ENCODE measurements at regions not wholly inside any gene's neighbourhood (a gene's known extent, or its start where the extent isn't known, plus 50 kb on each side); places are given as distances from the start of the nearest gene placed in this dataset.

GRCh38 chr3:139243710-139244109 lies 100.1 kb upstream of the MRPS22 start:
- DNase-seq, result no peak

- no peak for DNase-seq
Measured at GRCh38 chr3:139248593-139249255, 95.1 kb upstream of the MRPS22 start.

GRCh38 chr3:139251529-139251928 lies 92.3 kb upstream of the MRPS22 start:
- peak; percentile 58 for DNase-seq

- no peak for DNase-seq
Measured at GRCh38 chr3:139252719-139253118, 91.1 kb upstream of the MRPS22 start.

- no peak for DNase-seq
Measured at GRCh38 chr3:139258276-139258675, 85.5 kb upstream of the MRPS22 start.

- no peak for DNase-seq
Measured at GRCh38 chr3:139259398-139259797, 84.4 kb upstream of the MRPS22 start.

- no peak for DNase-seq
Measured at GRCh38 chr3:139260041-139260486, 83.8 kb upstream of the MRPS22 start.

GRCh38 chr3:139260793-139261736 lies 82.8 kb upstream of the MRPS22 start:
- DNase-seq, result no peak

- DNase-seq, result no peak
Measured at GRCh38 chr3:139261754-139262586, 81.8 kb upstream of the MRPS22 start.

GRCh38 chr3:139263798-139264197 lies 80.0 kb upstream of the MRPS22 start:
- no peak for DNase-seq

- DNase-seq, result no peak
Measured at GRCh38 chr3:139264375-139264774, 79.4 kb upstream of the MRPS22 start.

GRCh38 chr3:139265131-139266016 lies 78.4 kb upstream of the MRPS22 start:
- no peak for DNase-seq

GRCh38 chr3:139267300-139268246 lies 76.2 kb upstream of the MRPS22 start:
- DNase-seq, result no peak

GRCh38 chr3:139269984-139270383 lies 73.8 kb upstream of the MRPS22 start:
- no peak for DNase-seq

GRCh38 chr3:139270652-139271051 lies 73.2 kb upstream of the MRPS22 start:
- peak; percentile 73 for DNase-seq

- peak; percentile 66 for DNase-seq
Measured at GRCh38 chr3:139280027-139280671, 63.7 kb upstream of the MRPS22 start.

GRCh38 chr3:139281096-139281495 lies 62.7 kb upstream of the MRPS22 start:
- DNase-seq, result no peak

- no peak for DNase-seq
Measured at GRCh38 chr3:139281522-139282196, 62.2 kb upstream of the MRPS22 start.

GRCh38 chr3:139283301-139283700 lies 60.5 kb upstream of the MRPS22 start:
- DNase-seq, result no peak

GRCh38 chr3:139284221-139284620 lies 59.6 kb upstream of the MRPS22 start:
- DNase-seq, result no peak
